H1 (cell line): ENCODE measurements at regions not wholly inside any gene's neighbourhood (a gene's known extent, or its start where the extent isn't known, plus 50 kb on each side); places are given as distances from the start of the nearest gene placed in this dataset.

Source experiments
- CTCF ChIA-PET: fragments of 300-600 bp; sonication (Branson Sonifier 250); formaldehyde crosslinking; loops from one replicate; lab custom pipeline; 2021; ENCODE audit not compliant: partially characterized antibody; lab: Charles Lee
- POLR2A ChIA-PET: fragments of 300-600 bp; sonication (Branson Sonifier 250); formaldehyde crosslinking; loops from one replicate; lab custom pipeline; 2021; ENCODE audit warnings: inconsistent platforms; ENCODE audit not compliant: partially characterized antibody; lab: Charles Lee
- DNase-seq, 2 experiments: peaks; one replicate each; pipeline versions ENCODE4 v3.0.0 to v3.0.0-alpha.2; 2010 to 2022; ENCODE audit warnings: low spot score in 2 of 2, low read depth in 1 of 2, mixed read lengths in 1 of 2
- FAIRE-seq: peaks from 2 replicates; lab custom pipeline; 2011; peaks lifted over from hg19 to GRCh38; lab: Jason Lieb, UNC
- H2AFZ ChIP-seq: 2 replicates; pipeline ENCODE4 v1.8.1; 2012; ENCODE audit warnings: low read length, inconsistent platforms
- H2AK5ac ChIP-seq: 2 replicates; pipeline ENCODE4 v1.6.1; 2013; ENCODE audit warnings: low read depth, low read length
- H2BK120ac ChIP-seq: replicated peaks from 2 replicates; pipeline ENCODE3; 2013; ENCODE audit warnings: low read depth, low read length, inconsistent platforms
- H2BK12ac ChIP-seq: 2 replicates; pipeline ENCODE4 v1.6.1; 2013; ENCODE audit warnings: low read depth, low read length
- H2BK15ac ChIP-seq: 2 replicates; pipeline ENCODE4 v1.6.1; 2013; ENCODE audit warnings: low read length
- H2BK20ac ChIP-seq: 2 replicates; pipeline ENCODE4 v1.6.1; 2013; ENCODE audit warnings: low read length
- H2BK5ac ChIP-seq: 2 replicates; pipeline ENCODE4 v1.6.1; 2013; ENCODE audit warnings: low read depth, low read length
- H3K14ac ChIP-seq: 2 replicates; pipeline ENCODE4 v1.6.1; 2013; ENCODE audit warnings: inconsistent platforms; ENCODE audit not compliant: insufficient read length
- H3K18ac ChIP-seq: 2 replicates; pipeline ENCODE4 v1.6.1; 2013; ENCODE audit warnings: low read length; ENCODE audit errors: extremely low read depth
- H3K23ac ChIP-seq: 2 replicates; pipeline ENCODE4 v1.6.1; 2013; ENCODE audit warnings: inconsistent platforms; ENCODE audit not compliant: insufficient read length
- H3K23me2 ChIP-seq: 2 replicates; pipeline ENCODE4 v1.6.1; 2013; ENCODE audit warnings: low read depth, low read length
- H3K27ac ChIP-seq: 2 replicates; pipeline ENCODE4 v1.6.1; 2011; ENCODE audit warnings: low read depth, low read length, inconsistent platforms
- H3K27me3 ChIP-seq, 4 experiments: replicated peaks in 1 of 4; 1 replicate in 1 of 4; 2 replicates in 3 of 4; pipeline versions ENCODE4 v1.6.1 to v1.8.1; 2011 to 2013; ENCODE audit warnings: low read length in 3 of 4, mild to moderate bottlenecking in 3 of 4, inconsistent platforms in 2 of 4, mixed read lengths in 2 of 4, moderate library complexity in 1 of 4; ENCODE audit not compliant: control insufficient read depth in 3 of 4, insufficient read depth in 3 of 4; ENCODE audit errors: extremely low read depth in 1 of 4
- H3K36me3 ChIP-seq, 4 experiments: 2 replicates each; pipeline versions ENCODE4 v1.6.1 to v1.8.1; 2011 to 2013; ENCODE audit warnings: mild to moderate bottlenecking in 4 of 4, low read length in 3 of 4, moderate library complexity in 2 of 4, control low read depth in 1 of 4, inconsistent platforms in 1 of 4; ENCODE audit not compliant: insufficient read depth in 4 of 4, control insufficient read depth in 2 of 4
- H3K4ac ChIP-seq: replicated peaks from 2 replicates; pipeline ENCODE3; 2013; ENCODE audit warnings: low read length, low read depth, mixed read lengths, inconsistent platforms; ENCODE audit not compliant: insufficient read length
- H3K4me1 ChIP-seq, 4 experiments: replicated peaks in 1 of 4; 1 replicate in 1 of 4; 2 replicates in 3 of 4; pipeline versions ENCODE4 v1.6.1 to v1.8.1; 2011 to 2013; ENCODE audit warnings: low read length in 3 of 4, inconsistent platforms in 2 of 4, mixed read lengths in 1 of 4; ENCODE audit not compliant: insufficient read depth in 4 of 4, control insufficient read depth in 3 of 4
- H3K4me2 ChIP-seq, 2 experiments: 2 replicates each; pipeline versions ENCODE4 v1.6.1 to v1.8.1; 2011 to 2013; ENCODE audit warnings: low read depth in 2 of 2, low read length in 2 of 2, control low read depth in 1 of 2, inconsistent platforms in 1 of 2, mild to moderate bottlenecking in 1 of 2; ENCODE audit not compliant: insufficient read depth in 1 of 2
- H3K4me3 ChIP-seq, 4 experiments: fragments of 200-600, 300-600 bp in 1 of 4; sonication (generic), shearing (Covaris generic), sonication (Bioruptor Twin) in 1 of 4; 2 replicates each; pipeline versions ENCODE4 v1.5.1 to v1.8.1; 2011 to 2016; ENCODE audit warnings: low read length in 4 of 4, low read depth in 3 of 4, control low read depth in 2 of 4, inconsistent platforms in 2 of 4, mild to moderate bottlenecking in 2 of 4, mixed read lengths in 1 of 4, moderate library complexity in 1 of 4; ENCODE audit not compliant: insufficient read depth in 2 of 4; ENCODE audit errors: extremely low read depth in 1 of 4
- H3K56ac ChIP-seq: replicated peaks from 2 replicates; pipeline ENCODE3; 2013; ENCODE audit warnings: low read depth, mild to moderate bottlenecking, mixed read lengths, low read length, inconsistent platforms; ENCODE audit not compliant: insufficient read length
- H3K79me1 ChIP-seq: 2 replicates; pipeline ENCODE4 v1.6.1; 2013; ENCODE audit warnings: low read depth, low read length, control low read depth
- H3K79me2 ChIP-seq, 2 experiments: 2 replicates each; pipeline versions ENCODE4 v1.6.1 to v1.8.1; 2012 to 2013; ENCODE audit warnings: low read length in 2 of 2, mild to moderate bottlenecking in 2 of 2, inconsistent platforms in 1 of 2; ENCODE audit not compliant: insufficient read depth in 2 of 2, control insufficient read depth in 1 of 2
- H3K9ac ChIP-seq, 4 experiments: replicated peaks in 1 of 4; 1 replicate in 1 of 4; 2 replicates in 3 of 4; pipeline versions ENCODE4 v1.6.1 to v1.8.1; 2011 to 2013; ENCODE audit warnings: low read depth in 3 of 4, low read length in 3 of 4, control low read depth in 2 of 4, mild to moderate bottlenecking in 2 of 4, moderate library complexity in 2 of 4, inconsistent platforms in 1 of 4; ENCODE audit errors: extremely low read depth in 1 of 4
- H3K9me3 ChIP-seq, 2 experiments: 2 replicates each; pipeline versions ENCODE4 v1.6.1 to v1.8.1; 2012 to 2013; ENCODE audit warnings: mild to moderate bottlenecking in 2 of 2, moderate library complexity in 2 of 2, control low read depth in 1 of 2, inconsistent platforms in 1 of 2, low read depth in 1 of 2, low read length in 1 of 2, mixed read lengths in 1 of 2; ENCODE audit not compliant: insufficient read depth in 2 of 2
- H4K20me1 ChIP-seq, 2 experiments: replicated peaks in 1 of 2; 2 replicates each; pipeline versions ENCODE3 to v1.8.1; 2011 to 2013; ENCODE audit warnings: inconsistent platforms in 2 of 2, low read length in 2 of 2, mild to moderate bottlenecking in 1 of 2; ENCODE audit not compliant: insufficient read depth in 2 of 2, control insufficient read depth in 1 of 2
- H4K5ac ChIP-seq: 2 replicates; pipeline ENCODE4 v1.6.1; 2013; ENCODE audit warnings: low read length, low read depth, mixed read lengths, inconsistent platforms; ENCODE audit not compliant: insufficient read length
- H4K8ac ChIP-seq: 2 replicates; pipeline ENCODE4 v1.8.0; 2013; ENCODE audit warnings: mild to moderate bottlenecking, moderate library complexity, low read length, inconsistent platforms; ENCODE audit not compliant: insufficient read depth; ENCODE audit errors: extremely low read depth
- H4K91ac ChIP-seq: replicated peaks from 2 replicates; pipeline ENCODE3; 2013; ENCODE audit warnings: low read length, mixed read lengths, inconsistent platforms; ENCODE audit not compliant: insufficient read length
- BACH1 ChIP-seq: IDR thresholded peaks from 2 replicates; pipeline ENCODE4 v1.6.1; 2012; ENCODE audit warnings: low read length, improper control_type of control experiment
- BCL11A ChIP-seq, 2 experiments: IDR thresholded peaks; one replicate each; pipeline ENCODE4 v1.6.1; 2011; ENCODE audit warnings: low read depth in 2 of 2, low read length in 2 of 2, mild to moderate bottlenecking in 2 of 2
- BRCA1 ChIP-seq: IDR thresholded peaks from 2 replicates; pipeline ENCODE4 v1.6.1; 2012; ENCODE audit warnings: low read depth, low read length, improper control_type of control experiment
- CBX5 ChIP-seq: fragments of 300-800, 300-1000 bp; sonication (generic); IDR thresholded peaks from 2 replicates; pipeline ENCODE4 v1.7.1; 2016; ENCODE audit warnings: antibody characterized with exemption, low read length, low read depth
- CBX8 ChIP-seq: fragments of 300-800, 300-1000 bp; sonication (generic); IDR thresholded peaks from 2 replicates; pipeline ENCODE4 v1.7.1; 2016; ENCODE audit warnings: low read depth, low read length, borderline replicate concordance
- CEBPB ChIP-seq: IDR thresholded peaks from 2 replicates; pipeline ENCODE4 v1.6.1; 2012; ENCODE audit warnings: low read depth, low read length
- CHD2 ChIP-seq: IDR thresholded peaks from 2 replicates; pipeline ENCODE4 v1.6.1; 2012; ENCODE audit warnings: low read length, improper control_type of control experiment
- EZH2 ChIP-seq: fragments of 200-600 bp; sonication (generic); IDR thresholded peaks from 2 replicates; pipeline ENCODE4 v1.7.1; 2012; ENCODE audit warnings: low read depth, mild to moderate bottlenecking, moderate library complexity, low read length, inconsistent platforms; ENCODE audit not compliant: severe bottlenecking
- FOSL1 ChIP-seq: IDR thresholded peaks from 2 replicates; pipeline ENCODE4 v1.6.1; 2011; ENCODE audit warnings: mild to moderate bottlenecking, low read depth, low read length, moderate library complexity; ENCODE audit not compliant: insufficient read depth
- GTF2F1 ChIP-seq: IDR thresholded peaks from 2 replicates; pipeline ENCODE4 v1.6.1; 2012; ENCODE audit warnings: low read depth, low read length, improper control_type of control experiment, borderline replicate concordance
- HDAC2 ChIP-seq, 2 experiments: fragments of 300-600 bp in 1 of 2; sonication (generic) in 1 of 2; IDR thresholded peaks; 2 replicates each; pipeline ENCODE4 v1.6.1; 2011 to 2012; ENCODE audit warnings: low read depth in 2 of 2, low read length in 2 of 2, mild to moderate bottlenecking in 2 of 2, moderate library complexity in 2 of 2, borderline replicate concordance in 1 of 2, inconsistent platforms in 1 of 2
- JUN ChIP-seq: IDR thresholded peaks from 2 replicates; pipeline ENCODE4 v1.6.1; 2011; ENCODE audit warnings: low read depth, mild to moderate bottlenecking, improper control_type of control experiment, low read length
- MAFK ChIP-seq: IDR thresholded peaks from 2 replicates; pipeline ENCODE4 v1.6.1; 2012; ENCODE audit warnings: low read depth, mild to moderate bottlenecking, improper control_type of control experiment, low read length
- NANOG ChIP-seq: IDR thresholded peaks from 2 replicates; pipeline ENCODE4 v1.6.1; 2011; ENCODE audit warnings: low read length, low read depth, mild to moderate bottlenecking, inconsistent platforms; ENCODE audit not compliant: insufficient read depth, poor library complexity, severe bottlenecking
- RBBP5 ChIP-seq: IDR thresholded peaks from 2 replicates; pipeline ENCODE4 v1.7.1; 2012; ENCODE audit warnings: low read depth, mild to moderate bottlenecking, inconsistent platforms, low read length, moderate library complexity, borderline replicate concordance
- SP2 ChIP-seq: IDR thresholded peaks from 2 replicates; pipeline ENCODE4 v1.6.1; 2012; ENCODE audit warnings: mild to moderate bottlenecking, low read length, inconsistent platforms
- SRF ChIP-seq: IDR thresholded peaks from 2 replicates; pipeline ENCODE4 v1.6.1; 2011; ENCODE audit warnings: mild to moderate bottlenecking, low read depth, low read length, moderate library complexity

DNA sequence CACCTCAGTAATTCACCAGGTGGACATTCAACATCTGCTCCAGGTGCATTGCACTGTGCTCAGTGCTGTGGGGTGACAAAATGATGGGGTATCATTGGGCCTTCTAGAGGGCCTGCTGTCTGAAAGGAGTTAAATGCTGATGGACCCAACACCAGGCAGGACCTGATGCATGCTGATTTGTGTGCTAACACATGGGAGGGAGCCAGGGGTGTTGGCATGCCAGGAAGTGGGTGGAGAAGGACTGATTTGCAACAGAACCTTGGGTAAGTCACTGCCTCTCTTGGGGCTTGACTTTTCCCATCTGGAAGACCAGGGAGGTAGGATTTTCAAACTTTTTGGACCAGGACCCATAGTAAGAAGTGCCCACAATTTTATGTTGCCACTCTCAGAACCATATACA is 57.9 kb upstream of the CXCR4 start:
- no peak overlapping the region for H3K23ac ChIP-seq
- no peak overlapping the region for H4K91ac ChIP-seq
- no peak overlapping the region for H3K14ac ChIP-seq
- no peak overlapping the region for H2AK5ac ChIP-seq
- H2AFZ ChIP-seq = no peak overlapping the region
- H3K79me1 ChIP-seq = no peaks in the 10 kb centered on the region
- ChIA-PET POLR2A (no interaction called here), CTCF (no interaction called here)
- H4K8ac ChIP-seq = no peak overlapping the region
- H3K4ac ChIP-seq = no peak overlapping the region
- no peak overlapping the region for H3K4me3 ChIP-seq
- no peak overlapping the region for H3K4me2 ChIP-seq
- no peak overlapping the region for H3K9ac ChIP-seq
- H2BK20ac ChIP-seq = no peak overlapping the region
- H3K79me2 ChIP-seq = no peaks in the 10 kb centered on the region
- DNase-seq = no peak
- H2BK15ac ChIP-seq = no peak overlapping the region
- no peak overlapping the region for H2BK12ac ChIP-seq
- no peaks in the 10 kb centered on the region for H3K9me3 ChIP-seq
- H4K20me1 ChIP-seq = no peaks in the 10 kb centered on the region
- H3K56ac ChIP-seq = no peak overlapping the region
- H3K27ac ChIP-seq = no peak overlapping the region
- peaks cover 0 to 1% (median 0%) of the 10 kb centered on the region in 4 experiments; a peak in 2 of 7 replicates for H3K27me3 ChIP-seq
- no peak overlapping the region for H2BK5ac ChIP-seq
- H3K4me1 ChIP-seq = no peaks in the 10 kb centered on the region
- no peak overlapping the region for H4K5ac ChIP-seq
- FAIRE-seq = no peak
- H3K23me2 ChIP-seq = no peaks in the 10 kb centered on the region; the same call in 1 of the 2 replicates
- H3K36me3 ChIP-seq = no peaks in the 10 kb centered on the region
- no peak overlapping the region for H3K18ac ChIP-seq
- H2BK120ac ChIP-seq = no peak overlapping the region
- TF ChIP-seq CEBPB = no peak
- TF ChIP-seq CBX8 = no peak
- no peak for TF ChIP-seq FOSL1
- TF ChIP-seq CHD2 = no peak
- no peak for TF ChIP-seq EZH2
- TF ChIP-seq GTF2F1 = no peak
- TF ChIP-seq RBBP5 = no peak
- no peak for TF ChIP-seq CBX5
- no peak for TF ChIP-seq HDAC2 (IDR thresholded peaks at IDR 0.05; ENCODE audit: borderline replicate concordance in 1 of 2, low read depth in 2 of 2, low read length in 2 of 2)
- no peak for TF ChIP-seq MAFK
- no peak for TF ChIP-seq BRCA1
- no peak for TF ChIP-seq NANOG
- TF ChIP-seq BCL11A (IDR thresholded peaks at IDR 0.05; ENCODE audit: low read depth in 2 of 2, low read length in 2 of 2) = no peak
- TF ChIP-seq SRF = no peak
- no peak for TF ChIP-seq SP2
- TF ChIP-seq JUN = no peak
- no peak for TF ChIP-seq BACH1
